Activated CD4-positive, alpha-beta T cell treated with anti-CD3 and anti-CD28 coated beads, Interleukin-2, amount 10 ng/mL, durations not matched to agents 24 days and 14 days (primary cell): ENCODE measurements at regions not wholly inside any gene's neighbourhood (a gene's known extent, or its start where the extent isn't known, plus 50 kb on each side); places are given as distances from the start of the nearest gene placed in this dataset.

ENCODE experiments used
- DNase-seq: peaks from one replicate; pipeline ENCODE4 v3.0.0; 2022
- H3K27ac Mint-ChIP-seq: one replicate; pipeline ENCODE4 v1.8.0; 2022; ENCODE audit warnings: mild to moderate bottlenecking, mixed read lengths
- H3K27me3 Mint-ChIP-seq: one replicate; pipeline ENCODE4 v1.8.0; 2022; ENCODE audit warnings: mixed read lengths
- H3K36me3 Mint-ChIP-seq: one replicate; pipeline ENCODE4 v1.8.0; 2022; ENCODE audit warnings: low read depth, mild to moderate bottlenecking, mixed read lengths
- H3K4me1 Mint-ChIP-seq: one replicate; pipeline ENCODE4 v1.8.0; 2021; ENCODE audit warnings: mixed read lengths
- H3K4me3 Mint-ChIP-seq: one replicate; pipeline ENCODE4 v1.8.0; 2022; ENCODE audit warnings: mild to moderate bottlenecking, moderate library complexity, mixed read lengths
- H3K9me3 Mint-ChIP-seq: one replicate; pipeline ENCODE4 v1.8.0; 2021; ENCODE audit warnings: mixed read lengths
- intact Hi-C: fragments of 100-400 bp; cut with micrococcal nuclease; formaldehyde crosslinking; loops from one replicate; pipeline ENCODE4 v1.15.1; 2023

DNA sequence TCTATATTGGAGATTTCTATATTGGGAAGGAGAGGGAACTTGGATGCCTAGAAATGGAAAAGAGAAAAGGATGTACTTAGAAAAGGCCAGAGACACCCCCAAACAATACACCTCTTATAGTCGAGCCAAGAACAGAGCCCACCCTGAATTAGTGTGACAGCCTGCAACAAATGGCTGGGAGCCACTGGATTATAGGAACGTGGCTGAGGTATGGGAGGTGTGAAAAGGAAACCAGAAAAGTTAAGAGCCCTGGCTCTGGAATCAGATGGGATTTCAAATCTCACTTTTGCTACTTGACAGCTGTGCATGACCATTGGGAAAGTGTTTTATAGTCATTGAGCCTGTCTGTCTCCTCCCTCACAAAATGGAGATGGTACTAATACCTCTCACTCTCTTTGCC lies 394.0 kb downstream of the ZNF521 start:
- Mint-ChIP-seq H3K4me1 (no peaks in the 10 kb centered on the region), H3K36me3 (no peaks in the 10 kb centered on the region), H3K4me3 (no peak overlapping the region), H3K27ac (no peak overlapping the region), H3K9me3 (no peaks in the 10 kb centered on the region), H3K27me3 (no peaks in the 10 kb centered on the region)
- DNase-seq = no peak
- intact Hi-C loops = no loop called here

DNA sequence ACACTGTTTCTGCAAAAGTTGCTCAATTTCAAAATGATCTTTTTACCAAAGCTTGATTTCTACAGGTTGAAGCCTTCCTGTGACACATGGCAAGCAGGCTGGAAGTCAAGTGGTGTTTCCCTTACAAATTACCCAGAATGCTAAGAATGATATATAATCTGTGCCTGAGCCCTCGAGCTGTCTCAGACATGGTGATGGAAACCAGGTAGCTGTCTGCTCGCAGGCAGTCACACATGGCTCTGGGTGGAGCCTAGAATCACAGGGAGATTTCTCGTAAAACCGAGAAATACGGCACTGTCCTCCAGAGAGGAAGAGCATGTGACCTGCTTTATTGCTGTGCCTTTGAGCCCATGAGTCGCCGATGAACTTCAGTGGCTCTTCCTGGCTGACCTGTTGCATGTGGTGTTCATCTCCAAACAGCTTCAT lies 392.9 kb downstream of the ZNF521 start:
- DNase-seq = no peak
- no peaks in the 10 kb centered on the region for H3K36me3 Mint-ChIP-seq
- intact Hi-C loops = no loop called here
- no peaks in the 10 kb centered on the region for H3K9me3 Mint-ChIP-seq
- H3K4me3 Mint-ChIP-seq = no peak overlapping the region
- no peaks in the 10 kb centered on the region for H3K4me1 Mint-ChIP-seq
- H3K27me3 Mint-ChIP-seq = no peaks in the 10 kb centered on the region
- no peak overlapping the region for H3K27ac Mint-ChIP-seq

DNA sequence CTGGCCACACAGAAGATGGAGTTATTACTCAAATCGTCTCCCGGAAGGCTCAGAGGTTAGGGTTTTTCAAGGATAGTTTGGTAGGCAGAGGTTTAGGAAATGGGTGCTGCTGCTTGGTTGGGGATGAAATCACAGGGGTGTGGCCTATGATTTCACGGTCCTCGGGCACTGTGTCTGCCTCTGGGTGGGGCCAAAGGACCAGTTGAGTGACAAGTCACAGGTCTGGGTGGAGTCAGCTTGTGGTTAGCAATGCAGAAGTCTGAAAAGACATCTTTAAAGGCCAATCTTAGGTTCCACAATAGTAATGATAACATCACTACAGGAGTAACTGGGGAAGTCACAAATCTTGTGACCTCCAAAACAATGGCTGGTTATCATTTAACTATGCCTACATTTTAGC lies 387.8 kb downstream of the ZNF521 start:
- H3K4me1 Mint-ChIP-seq = no peaks in the 10 kb centered on the region
- no peak for DNase-seq
- H3K9me3 Mint-ChIP-seq = no peaks in the 10 kb centered on the region
- H3K36me3 Mint-ChIP-seq = no peaks in the 10 kb centered on the region
- H3K27me3 Mint-ChIP-seq = no peaks in the 10 kb centered on the region
- H3K27ac Mint-ChIP-seq = no peak overlapping the region
- intact Hi-C loops = no loop called here
- H3K4me3 Mint-ChIP-seq = no peak overlapping the region

DNA sequence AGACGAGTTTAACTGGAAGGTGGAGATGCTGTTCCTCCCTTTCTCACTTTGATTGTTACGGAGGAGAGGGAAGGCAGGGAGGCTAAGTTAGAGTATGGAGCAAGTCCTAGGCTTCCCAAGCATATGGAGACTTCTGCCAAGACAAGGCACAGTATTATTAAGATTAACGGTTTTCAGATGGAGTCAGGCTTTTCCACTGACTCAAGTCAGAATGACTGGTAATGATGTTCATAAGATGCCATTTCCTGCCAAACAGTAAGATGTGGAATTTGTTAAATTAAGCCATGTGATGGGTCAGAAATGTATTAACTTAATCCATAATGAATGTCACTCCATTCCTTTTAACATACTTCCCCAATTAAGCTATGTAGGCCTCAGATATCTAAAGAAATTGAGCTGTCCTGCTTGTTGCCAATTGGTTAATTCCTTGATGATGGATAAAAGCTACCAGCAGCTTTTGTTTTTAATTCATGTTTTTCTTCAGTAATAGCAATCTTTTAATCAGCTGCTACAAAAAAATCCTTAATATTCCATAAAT lies 383.7 kb downstream of the ZNF521 start:
- no peaks in the 10 kb centered on the region for H3K27me3 Mint-ChIP-seq
- no peaks in the 10 kb centered on the region for H3K36me3 Mint-ChIP-seq
- no peaks in the 10 kb centered on the region for H3K4me1 Mint-ChIP-seq

DNA sequence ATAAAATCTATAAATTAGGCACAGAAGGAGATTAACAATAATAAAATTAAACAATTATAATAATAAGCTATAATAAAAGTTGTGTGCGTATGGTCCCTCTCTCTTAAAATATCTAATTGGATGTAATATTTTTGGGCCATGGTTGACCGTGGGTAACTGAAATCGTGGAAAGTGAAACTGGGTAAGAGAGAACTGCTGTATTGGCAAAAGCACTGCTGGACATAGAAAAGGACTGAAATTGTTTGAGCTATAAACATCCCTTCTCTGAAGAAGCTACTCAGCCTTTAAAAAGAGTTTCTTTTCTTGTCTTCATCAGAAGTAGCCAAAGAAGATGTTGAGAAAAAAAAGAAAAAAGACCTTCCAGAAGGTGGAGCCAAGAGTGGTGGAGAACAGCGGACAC lies 379.4 kb downstream of the ZNF521 start:
- no peak for DNase-seq
- no peak overlapping the region for H3K4me3 Mint-ChIP-seq
- no peaks in the 10 kb centered on the region for H3K27me3 Mint-ChIP-seq
- H3K36me3 Mint-ChIP-seq = no peaks in the 10 kb centered on the region
- no peak overlapping the region for H3K27ac Mint-ChIP-seq
- intact Hi-C loops = no loop called here
- no peaks in the 10 kb centered on the region for H3K4me1 Mint-ChIP-seq
- no peaks in the 10 kb centered on the region for H3K9me3 Mint-ChIP-seq

More for the DNA sequence above, 383.7 kb downstream of the ZNF521 start:
- no peak overlapping the region for H3K4me3 Mint-ChIP-seq
- DNase-seq = no peak
- H3K9me3 Mint-ChIP-seq = no peaks in the 10 kb centered on the region
- intact Hi-C loops = no loop called here
- no peak overlapping the region for H3K27ac Mint-ChIP-seq

DNA sequence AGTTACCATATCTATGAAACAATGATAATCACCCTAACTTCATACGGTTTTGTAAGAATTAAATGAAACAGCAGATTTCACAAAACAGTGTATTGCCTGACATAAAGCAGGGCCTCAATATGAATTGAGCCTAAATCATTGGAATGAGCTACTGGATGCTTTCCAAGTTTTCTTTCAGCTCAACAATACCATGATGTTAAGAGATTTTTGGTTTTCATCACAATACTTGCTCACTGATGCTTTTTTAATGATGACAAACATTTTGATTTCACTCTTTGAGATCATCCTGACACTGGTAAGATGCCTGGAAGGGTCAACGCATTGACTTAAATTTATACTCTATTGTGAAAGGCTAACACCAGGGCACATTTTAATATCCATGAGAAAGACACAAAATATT lies 377.5 kb downstream of the ZNF521 start:
- no peaks in the 10 kb centered on the region for H3K4me1 Mint-ChIP-seq
- no peak overlapping the region for H3K27ac Mint-ChIP-seq
- H3K4me3 Mint-ChIP-seq = no peak overlapping the region
- no peaks in the 10 kb centered on the region for H3K27me3 Mint-ChIP-seq
- no peaks in the 10 kb centered on the region for H3K36me3 Mint-ChIP-seq
- DNase-seq = no peak
- intact Hi-C loops = no loop called here
- no peaks in the 10 kb centered on the region for H3K9me3 Mint-ChIP-seq

DNA sequence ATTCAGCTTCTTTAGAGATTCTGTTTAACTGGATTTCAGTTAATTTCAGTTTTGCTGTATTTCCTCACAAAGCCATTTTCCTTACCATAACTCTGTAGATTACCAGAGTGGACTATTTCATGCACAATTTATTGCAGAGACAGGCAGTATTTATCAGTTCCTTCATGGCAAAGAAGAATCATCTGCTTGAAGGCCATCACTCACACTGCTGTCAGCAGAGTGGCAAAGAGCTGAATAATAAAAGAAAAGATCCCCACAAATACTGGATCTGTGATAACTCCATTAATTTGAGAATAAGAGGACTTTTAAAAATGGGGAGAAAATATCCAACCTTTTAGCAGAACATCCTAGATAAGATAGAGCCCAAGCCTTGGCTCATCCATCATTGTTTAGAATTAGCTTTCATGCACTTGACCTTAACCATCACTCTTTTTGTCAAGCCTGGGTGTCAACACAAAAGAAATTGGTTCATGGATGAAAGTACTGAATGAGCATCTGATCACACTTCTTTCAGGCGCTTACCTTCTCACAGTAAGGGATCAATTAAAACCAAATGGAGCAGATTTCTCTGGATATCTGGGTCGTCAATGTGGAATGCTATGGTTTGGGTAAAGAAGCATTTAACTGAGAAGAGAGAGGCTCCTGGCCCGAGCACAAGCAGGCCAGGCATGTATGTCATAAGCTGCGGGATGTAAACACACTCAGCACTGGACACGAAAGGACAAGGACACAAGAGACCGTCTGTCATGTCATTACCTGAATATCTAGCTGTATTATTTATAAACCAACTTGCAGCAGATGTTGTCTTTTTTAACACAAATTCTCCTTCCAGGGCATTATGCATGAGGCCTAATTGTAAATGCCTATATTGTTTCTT lies 376.2 kb downstream of the ZNF521 start:
- intact Hi-C loops = no loop called here
- Mint-ChIP-seq H3K4me3 (no peak overlapping the region), H3K4me1 (no peaks in the 10 kb centered on the region), H3K36me3 (no peaks in the 10 kb centered on the region), H3K27ac (no peak overlapping the region), H3K27me3 (no peaks in the 10 kb centered on the region), H3K9me3 (no peaks in the 10 kb centered on the region)
- DNase-seq = no peak

DNA sequence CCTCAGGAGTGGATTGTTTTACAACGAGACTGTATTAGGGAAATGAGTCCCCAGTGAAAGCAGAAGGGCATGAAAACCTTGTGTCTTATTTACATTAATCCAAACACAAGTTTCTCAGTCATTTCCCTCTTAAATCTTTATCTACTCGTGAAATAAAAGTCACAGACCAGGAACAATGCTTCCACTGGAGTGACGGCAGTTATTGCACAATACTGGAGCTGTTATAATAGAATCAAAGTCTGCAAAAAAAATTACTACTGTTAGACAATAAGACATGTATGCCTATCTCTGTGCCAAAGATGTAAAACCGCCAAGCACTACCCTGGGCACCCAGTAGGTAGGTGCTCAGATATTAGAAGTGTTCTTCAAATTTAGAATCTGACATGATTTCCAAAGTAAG lies 375.5 kb downstream of the ZNF521 start:
- Mint-ChIP-seq H3K36me3 (no peaks in the 10 kb centered on the region), H3K27ac (no peak overlapping the region), H3K9me3 (no peaks in the 10 kb centered on the region), H3K4me3 (no peak overlapping the region), H3K27me3 (no peaks in the 10 kb centered on the region), H3K4me1 (no peaks in the 10 kb centered on the region)
- intact Hi-C loops = no loop called here
- no peak for DNase-seq

DNA sequence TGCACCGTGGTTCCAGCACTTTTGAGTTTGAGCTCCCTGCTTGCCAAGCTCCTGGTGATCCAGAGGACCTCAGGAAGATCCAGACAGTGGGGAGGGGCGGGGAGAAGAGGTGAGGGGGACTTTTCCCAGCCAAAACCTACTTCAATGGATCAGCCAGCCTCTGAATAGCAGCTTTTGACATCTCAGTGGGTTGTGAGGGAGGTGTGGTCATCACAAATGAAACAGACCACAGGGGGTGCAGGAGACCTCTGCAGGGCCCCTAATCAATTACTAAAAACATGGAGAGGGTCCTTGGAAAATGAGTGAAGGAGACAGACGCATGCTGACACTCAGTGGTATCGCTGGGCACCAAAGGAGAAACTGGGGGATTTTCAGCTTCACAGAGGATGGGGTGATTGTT lies 372.7 kb downstream of the ZNF521 start:
- intact Hi-C loops = no loop called here
- Mint-ChIP-seq H3K4me3 (no peak overlapping the region), H3K27me3 (no peaks in the 10 kb centered on the region), H3K4me1 (no peaks in the 10 kb centered on the region), H3K9me3 (no peaks in the 10 kb centered on the region), H3K36me3 (no peaks in the 10 kb centered on the region), H3K27ac (no peak overlapping the region)
- no peak for DNase-seq

DNA sequence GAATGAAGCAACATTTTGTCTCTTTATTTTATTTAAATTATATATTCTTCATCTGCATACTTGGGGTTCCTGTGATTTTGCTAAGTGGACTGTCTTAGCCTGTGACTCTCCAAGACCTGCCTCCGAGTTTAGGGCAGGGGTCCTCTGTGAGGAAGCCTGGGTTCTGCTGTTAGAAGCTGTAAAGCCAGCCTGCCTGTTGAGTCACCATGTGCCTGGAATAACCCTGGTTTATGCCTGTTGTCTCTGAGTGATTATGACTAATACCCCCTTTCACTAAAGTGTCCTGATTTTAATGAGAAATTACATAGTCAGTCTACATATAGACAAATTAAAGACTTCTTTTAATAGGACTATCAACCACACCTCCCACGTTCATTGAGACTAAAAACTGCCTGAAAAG lies 369.1 kb downstream of the ZNF521 start:
- no peak overlapping the region for H3K4me3 Mint-ChIP-seq
- no peaks in the 10 kb centered on the region for H3K4me1 Mint-ChIP-seq
- no peaks in the 10 kb centered on the region for H3K27me3 Mint-ChIP-seq
- H3K36me3 Mint-ChIP-seq = no peaks in the 10 kb centered on the region
- intact Hi-C loops = no loop called here
- no peaks in the 10 kb centered on the region for H3K9me3 Mint-ChIP-seq
- H3K27ac Mint-ChIP-seq = no peak overlapping the region
- DNase-seq = no peak

DNA sequence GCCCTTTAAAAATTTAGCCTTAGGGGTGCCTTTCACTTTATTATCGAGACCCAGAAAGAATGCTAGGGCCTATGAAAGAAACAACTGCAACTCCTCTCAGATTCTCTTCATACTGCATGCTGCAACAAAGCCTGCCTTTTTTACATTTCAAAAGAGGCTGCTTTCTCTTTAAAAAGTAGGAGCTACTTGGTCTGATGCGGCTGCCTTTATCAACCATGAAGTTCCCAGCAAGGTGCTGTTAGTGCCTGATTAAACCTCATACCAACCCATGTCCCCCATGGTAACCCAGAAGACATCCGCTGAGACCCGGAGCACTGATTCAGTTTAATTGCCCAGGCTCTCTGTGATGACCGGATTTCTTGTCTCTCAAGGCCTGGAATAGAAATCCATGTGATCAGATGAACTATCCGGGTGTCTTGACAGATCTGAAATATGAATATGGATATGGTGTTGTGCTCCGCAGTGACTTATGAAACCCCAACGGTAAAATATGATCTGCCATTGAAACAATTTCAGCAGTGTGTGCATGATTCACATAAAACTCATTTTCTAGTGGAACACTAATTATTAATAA lies 368.3 kb downstream of the ZNF521 start:
- H3K9me3 Mint-ChIP-seq = no peaks in the 10 kb centered on the region
- H3K27me3 Mint-ChIP-seq = no peaks in the 10 kb centered on the region
- H3K36me3 Mint-ChIP-seq = no peaks in the 10 kb centered on the region
- H3K4me1 Mint-ChIP-seq = no peaks in the 10 kb centered on the region
- no peak overlapping the region for H3K4me3 Mint-ChIP-seq
- no peak for DNase-seq
- no peak overlapping the region for H3K27ac Mint-ChIP-seq
- intact Hi-C loops = no loop called here

DNA sequence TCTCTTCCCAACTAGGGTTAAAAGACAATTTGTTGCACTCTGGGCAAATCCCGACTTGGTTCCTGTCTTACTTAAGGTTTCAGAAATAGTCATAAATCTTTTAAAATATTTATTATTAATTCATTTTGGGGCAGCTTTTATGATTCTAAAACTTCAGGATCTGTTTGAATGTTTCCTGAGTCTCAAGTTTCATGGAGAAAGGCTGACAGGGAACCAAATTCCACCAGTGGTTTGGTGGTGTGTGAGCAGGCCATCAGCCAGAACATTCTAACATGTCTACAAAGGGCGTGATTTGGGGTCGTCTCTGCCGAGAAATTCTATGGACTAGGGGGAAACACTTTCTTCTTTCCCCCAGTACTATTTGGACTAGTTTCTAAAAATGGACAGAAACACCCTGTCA lies 366.4 kb downstream of the ZNF521 start:
- intact Hi-C loops = no loop called here
- DNase-seq = no peak
- H3K4me3 Mint-ChIP-seq = no peak overlapping the region
- H3K9me3 Mint-ChIP-seq = no peaks in the 10 kb centered on the region
- H3K4me1 Mint-ChIP-seq = no peaks in the 10 kb centered on the region
- H3K36me3 Mint-ChIP-seq = no peaks in the 10 kb centered on the region
- no peaks in the 10 kb centered on the region for H3K27me3 Mint-ChIP-seq
- H3K27ac Mint-ChIP-seq = no peak overlapping the region

DNA sequence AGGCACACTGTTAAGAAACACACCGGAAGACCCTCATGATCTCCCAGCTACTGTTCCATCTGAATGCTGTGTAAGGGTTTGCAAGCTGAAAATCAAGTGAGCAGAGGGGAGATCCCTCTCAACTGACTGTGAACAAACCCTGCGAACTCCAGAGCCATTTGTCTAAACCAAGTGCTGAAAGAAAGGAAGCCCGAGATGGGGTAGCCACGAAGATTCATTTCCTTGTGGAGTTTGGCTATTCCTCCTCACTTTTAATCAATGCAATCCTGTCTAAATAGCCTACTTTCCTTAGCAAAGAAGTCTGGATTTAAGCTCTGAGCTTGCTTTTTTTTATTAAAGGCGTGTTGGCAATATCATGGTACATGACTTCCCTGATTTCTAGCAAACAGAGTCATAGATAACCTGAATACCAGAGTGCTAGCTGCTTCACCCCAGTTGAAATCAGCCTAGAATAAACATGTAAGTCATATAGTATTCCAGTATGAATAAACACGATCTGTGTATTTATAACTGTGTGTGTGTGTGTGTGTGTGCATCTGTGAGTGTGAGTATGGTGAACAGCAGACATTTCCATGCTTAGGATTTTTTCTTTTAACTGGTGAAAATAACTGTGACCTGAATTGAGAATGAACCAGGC lies 365.2 kb downstream of the ZNF521 start:
- H3K9me3 Mint-ChIP-seq = no peaks in the 10 kb centered on the region
- DNase-seq = no peak
- H3K4me3 Mint-ChIP-seq = no peak overlapping the region
- intact Hi-C loops = no loop called here
- H3K27me3 Mint-ChIP-seq = no peaks in the 10 kb centered on the region
- H3K27ac Mint-ChIP-seq = no peak overlapping the region
- no peaks in the 10 kb centered on the region for H3K4me1 Mint-ChIP-seq
- no peaks in the 10 kb centered on the region for H3K36me3 Mint-ChIP-seq
